HG02943 (cell line): ENCODE measurements at regions not wholly inside any gene's neighbourhood (a gene's known extent, or its start where the extent isn't known, plus 50 kb on each side); places are given as distances from the start of the nearest gene placed in this dataset.
A peak's percentile ranks its signal among the peaks of the same experiment; 100 is the strongest.

ENCODE experiments used
- ATAC-seq: cut with Tn5 transposase; IDR thresholded peaks from one replicate; pipeline ENCODE4 v1.9.1; 2021; ENCODE audit warnings: mild to moderate bottlenecking, low read depth, moderate library complexity; ENCODE audit not compliant: unreplicated experiment

GRCh38 chr2:41727711-41728110 lies 320.1 kb upstream of the PKDCC start:
- no peak for ATAC-seq

DNA sequence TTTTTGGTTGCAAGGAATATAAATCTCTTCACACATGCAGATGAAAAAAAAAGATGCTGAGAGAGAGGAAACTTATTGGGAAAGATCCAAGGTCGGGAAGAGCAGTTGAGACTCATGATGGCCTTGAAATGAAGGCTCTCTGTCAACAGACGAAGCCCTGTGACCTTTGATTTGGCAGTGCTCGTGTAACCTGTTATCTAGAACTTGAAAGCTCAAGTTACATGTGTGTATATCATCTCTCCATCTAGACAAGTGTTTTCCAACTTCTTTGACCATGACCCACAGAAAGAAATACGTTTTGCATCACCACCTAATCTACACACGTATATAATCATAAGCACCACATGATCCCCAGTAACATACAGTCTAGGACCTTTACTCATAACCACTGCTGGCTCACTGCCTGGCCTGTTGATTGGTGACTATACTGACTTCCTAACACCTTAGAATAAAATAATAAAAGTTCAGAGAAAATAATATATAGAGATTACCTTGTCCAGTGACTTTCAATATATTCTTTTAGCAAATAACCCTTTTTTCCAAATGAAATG lies 319.0 kb upstream of the PKDCC start:
- no peak for ATAC-seq

- no peak for ATAC-seq
These were observed 317.9 kb upstream of the PKDCC start for GRCh38 chr2:41729800-41730364.

DNA sequence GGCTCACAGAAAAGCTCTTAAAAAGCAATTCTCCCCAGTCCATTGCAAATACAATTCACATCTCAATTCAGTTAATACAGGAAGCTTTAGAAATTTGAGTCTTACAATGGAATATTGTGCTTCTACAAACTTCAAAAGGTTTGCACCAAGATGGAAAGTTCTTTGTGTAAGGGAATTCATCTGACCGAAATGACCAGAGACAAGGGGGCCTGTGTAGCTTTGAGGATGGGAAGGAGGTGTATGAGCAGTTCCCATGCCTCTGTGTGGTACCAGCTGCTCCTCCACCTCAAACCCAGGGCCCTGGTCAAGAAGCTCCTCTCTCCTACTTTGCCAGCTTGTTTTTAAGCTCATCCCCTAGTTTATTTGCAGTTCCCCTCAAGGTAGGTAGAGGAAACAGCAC lies 312.8 kb upstream of the PKDCC start:
- no peak for ATAC-seq

DNA sequence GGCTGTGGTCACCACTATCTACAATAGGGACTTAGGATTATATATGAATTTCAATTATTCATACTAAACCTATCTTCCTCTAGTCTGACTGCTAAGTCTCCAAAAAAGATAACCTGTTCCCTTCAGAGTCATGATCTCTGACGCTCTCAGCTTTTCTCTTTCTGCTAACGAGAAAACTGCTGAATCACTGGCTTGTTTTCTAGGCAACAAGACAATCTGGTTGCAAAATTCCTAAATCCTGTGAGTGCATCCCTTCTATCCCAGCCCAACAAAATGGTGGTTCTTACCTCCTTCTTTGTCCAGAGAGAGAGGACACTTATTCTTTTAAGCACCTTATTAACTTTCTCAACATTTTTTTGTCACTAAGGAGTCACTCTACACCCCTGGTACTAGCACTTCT lies 312.3 kb upstream of the PKDCC start:
- no peak for ATAC-seq

DNA sequence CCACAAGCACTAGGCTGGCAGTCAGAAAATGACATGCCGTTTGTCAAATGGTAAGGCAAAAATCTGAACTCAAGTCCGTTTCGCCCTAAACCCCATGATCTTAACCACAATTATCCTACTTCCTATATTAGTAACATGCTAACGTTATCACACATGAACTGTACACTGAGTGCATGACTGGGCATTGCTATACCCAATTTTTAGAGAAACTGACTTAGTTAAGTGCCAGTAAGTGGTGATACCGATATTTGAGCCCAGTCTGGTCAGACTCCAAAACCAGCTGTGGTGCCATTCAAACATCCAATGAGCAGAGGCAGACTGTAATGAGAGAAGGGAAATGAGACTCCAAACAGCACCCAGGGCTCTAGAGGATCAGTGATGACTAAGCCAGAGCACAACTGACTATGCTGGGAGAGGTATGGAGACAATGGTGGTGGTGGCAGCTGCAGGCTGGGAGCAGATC lies 311.7 kb upstream of the PKDCC start:
- peak; percentile 85 for ATAC-seq

- ATAC-seq = peak; percentile 58
These were observed 311.2 kb upstream of the PKDCC start for GRCh38 chr2:41736586-41736985.

- ATAC-seq = no peak
These were observed 309.9 kb upstream of the PKDCC start for GRCh38 chr2:41737888-41738287.

GRCh38 chr2:41741951-41742595 lies 305.7 kb upstream of the PKDCC start:
- ATAC-seq = peak; percentile 99

- ATAC-seq = no peak
These were observed 304.5 kb upstream of the PKDCC start for GRCh38 chr2:41743324-41743723.

DNA sequence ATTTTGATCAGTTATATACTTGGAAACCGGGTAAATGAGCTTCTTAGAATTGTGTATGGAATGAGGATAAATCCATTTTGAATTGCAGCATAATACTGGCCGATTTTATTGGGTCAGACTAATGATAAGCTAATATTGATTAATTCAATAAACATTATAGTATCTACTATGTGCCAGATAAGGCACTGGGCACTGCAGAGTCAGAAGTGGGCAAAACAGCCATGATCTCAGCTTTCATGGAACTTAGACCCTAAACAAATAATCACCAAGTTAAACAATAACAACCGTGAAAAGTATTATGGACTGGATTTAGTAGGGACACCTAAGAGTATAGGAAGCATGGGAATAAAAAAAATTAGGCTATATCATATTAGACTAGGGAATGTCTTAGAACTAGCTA lies 297.0 kb upstream of the PKDCC start:
- no peak for ATAC-seq

- no peak for ATAC-seq
These were observed 287.9 kb upstream of the PKDCC start for GRCh38 chr2:41759880-41760279.

GRCh38 chr2:41763141-41763540 lies 284.7 kb upstream of the PKDCC start:
- ATAC-seq = no peak

- no peak for ATAC-seq
These were observed 283.7 kb upstream of the PKDCC start for GRCh38 chr2:41764131-41764530.

- no peak for ATAC-seq
These were observed 282.9 kb upstream of the PKDCC start for GRCh38 chr2:41764919-41765318.

- ATAC-seq = no peak
These were observed 279.5 kb upstream of the PKDCC start for GRCh38 chr2:41768310-41768709.

GRCh38 chr2:41771710-41772109 lies 276.1 kb upstream of the PKDCC start:
- no peak for ATAC-seq

DNA sequence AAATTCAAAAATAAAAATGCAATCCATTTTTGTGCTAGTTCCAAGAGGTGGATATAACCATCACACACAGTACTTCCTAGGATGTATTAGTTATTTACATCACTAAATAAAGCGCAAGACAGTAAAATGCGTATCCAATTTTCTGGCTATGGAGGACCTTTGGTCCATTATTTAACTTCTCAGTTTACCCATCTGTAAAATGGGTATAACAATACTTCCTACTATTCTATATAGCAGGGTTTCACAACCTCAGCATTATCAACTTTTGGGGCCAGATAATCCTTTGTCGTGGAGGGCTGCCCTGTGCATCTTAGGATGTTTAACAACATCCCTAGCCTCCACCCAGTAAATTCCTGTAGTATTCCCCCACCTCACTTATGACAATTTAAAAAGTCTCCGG lies 275.1 kb upstream of the PKDCC start:
- no peak for ATAC-seq

- no peak for ATAC-seq
These were observed 273.7 kb upstream of the PKDCC start for GRCh38 chr2:41774011-41774605.

- ATAC-seq = no peak
These were observed 272.3 kb upstream of the PKDCC start for GRCh38 chr2:41775366-41776025.

- no peak for ATAC-seq
These were observed 267.9 kb upstream of the PKDCC start for GRCh38 chr2:41779888-41780287.
